ENCODE measurements at regions not wholly inside any gene's neighbourhood (a gene's known extent, or its start where the extent isn't known, plus 50 kb on each side); places are given as distances from the start of the nearest gene placed in this dataset.
"Not testable (repeated sequence)": the region's sequence is repeated elsewhere in the genome, so short reads cannot be mapped to it uniquely, and the experiment has no call there.

DNA sequence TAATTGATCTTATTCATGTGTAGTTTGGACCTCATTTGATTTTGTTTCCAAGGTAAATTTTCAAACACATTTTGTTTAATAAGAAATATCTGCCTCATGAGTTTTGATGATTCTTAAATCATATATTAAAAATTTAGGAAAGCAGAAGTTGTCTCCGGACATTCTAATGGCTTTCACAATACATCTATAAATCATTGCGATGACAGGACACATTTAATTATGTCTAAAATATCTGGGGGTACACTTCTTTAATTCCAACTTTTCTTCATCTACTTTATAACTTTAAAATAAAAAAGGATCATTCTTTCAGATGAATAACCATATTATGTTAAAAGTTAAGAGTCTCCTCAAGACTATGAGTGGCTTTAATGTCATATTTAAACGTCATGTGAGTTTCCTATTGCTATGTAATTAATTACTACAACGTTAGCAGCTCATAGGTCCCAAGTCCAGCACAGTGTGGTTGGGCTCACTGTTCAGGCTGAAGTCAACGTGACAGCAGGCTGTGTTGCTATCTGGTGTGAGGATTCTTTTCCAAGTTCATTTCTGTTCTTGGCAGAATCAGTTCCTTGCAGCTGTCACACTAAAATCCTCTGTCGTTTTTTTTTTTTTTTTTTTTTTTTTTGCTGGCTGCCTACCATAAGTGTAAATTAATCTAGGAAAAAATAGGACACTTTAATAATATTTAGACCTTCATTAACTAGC, 893.5 kb downstream of the LTN1 start:
- DNase-seq = no peak

DNA sequence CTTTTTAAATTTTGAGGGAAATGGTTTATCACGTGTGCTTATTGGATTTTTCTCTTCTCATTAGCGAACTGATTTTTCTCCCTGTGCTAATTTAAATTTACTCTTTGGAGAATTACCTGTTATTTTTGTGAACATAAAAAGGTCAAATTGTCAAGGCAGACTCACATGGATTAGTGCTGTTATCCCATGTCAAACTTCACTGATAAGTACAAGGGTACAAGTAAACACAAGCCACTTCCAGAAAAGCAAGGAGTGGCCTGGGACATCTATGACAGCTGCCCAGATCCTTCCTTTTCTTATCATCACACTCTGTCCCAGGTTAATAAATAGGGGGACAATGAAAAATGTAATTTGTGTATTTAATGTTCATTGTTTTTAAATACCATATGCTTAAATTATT, 901.2 kb downstream of the LTN1 start:
- no peak for DNase-seq

DNA sequence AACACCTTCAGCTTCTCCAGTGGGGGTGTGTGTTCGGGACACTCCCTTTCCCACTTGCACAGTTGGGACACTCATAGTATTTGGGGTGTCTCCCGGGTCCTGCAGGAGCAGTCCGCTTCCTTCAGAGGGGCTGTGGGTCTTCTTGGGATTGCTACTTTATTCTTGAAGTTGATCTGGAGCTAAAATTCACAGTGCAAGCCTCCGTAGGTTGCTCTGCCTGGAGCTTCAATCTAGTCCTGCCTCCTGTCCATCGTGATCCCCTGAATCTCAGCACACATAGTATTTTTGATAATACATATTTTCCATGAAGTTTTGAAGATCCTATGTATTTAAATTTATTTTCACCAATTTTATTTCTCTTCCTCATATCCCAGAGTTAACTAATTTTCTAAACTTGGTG, 902.1 kb downstream of the LTN1 start:
- DNase-seq = no peak

DNA sequence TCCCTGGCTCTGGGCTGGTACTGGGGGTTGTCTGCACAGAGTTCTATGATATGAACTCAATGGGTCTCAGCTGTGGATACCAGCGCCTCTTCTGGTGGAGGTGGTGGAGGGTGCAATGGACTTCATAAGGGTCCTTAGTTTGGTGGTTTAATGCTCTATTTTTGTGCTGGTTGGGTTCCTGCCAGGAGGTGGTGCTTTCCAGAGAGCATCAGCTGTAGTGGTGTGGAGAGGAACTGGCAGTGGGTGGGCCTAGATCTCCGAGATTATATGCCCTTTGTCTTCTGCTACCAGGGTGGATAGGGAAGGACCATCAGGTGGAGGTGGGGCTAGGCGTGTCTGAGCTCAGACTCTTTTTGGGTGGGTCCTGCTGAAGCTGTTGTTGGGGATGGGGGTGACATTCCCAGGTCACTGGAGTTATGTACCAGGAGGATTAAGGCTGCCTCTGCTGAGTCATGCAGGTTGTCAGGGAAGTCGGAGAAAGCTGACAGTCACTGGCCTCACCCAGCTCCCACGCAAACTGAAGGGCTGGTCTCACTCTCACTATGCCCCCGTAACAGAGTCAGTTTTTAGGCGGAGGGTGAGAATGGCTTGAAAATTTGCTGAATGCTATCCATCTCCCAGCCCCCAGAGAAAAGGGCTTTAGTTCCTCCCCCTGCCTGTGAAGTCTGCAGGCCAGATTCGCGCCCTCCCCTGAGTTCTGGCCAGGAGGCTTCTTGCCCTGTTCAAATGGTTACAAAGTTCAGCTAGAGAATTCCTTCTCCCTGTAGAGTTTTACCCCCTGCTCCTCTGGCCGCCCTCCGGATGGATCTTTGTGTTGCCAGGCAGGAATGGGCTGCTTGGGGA, 902.9 kb downstream of the LTN1 start:
- no peak for DNase-seq

DNA sequence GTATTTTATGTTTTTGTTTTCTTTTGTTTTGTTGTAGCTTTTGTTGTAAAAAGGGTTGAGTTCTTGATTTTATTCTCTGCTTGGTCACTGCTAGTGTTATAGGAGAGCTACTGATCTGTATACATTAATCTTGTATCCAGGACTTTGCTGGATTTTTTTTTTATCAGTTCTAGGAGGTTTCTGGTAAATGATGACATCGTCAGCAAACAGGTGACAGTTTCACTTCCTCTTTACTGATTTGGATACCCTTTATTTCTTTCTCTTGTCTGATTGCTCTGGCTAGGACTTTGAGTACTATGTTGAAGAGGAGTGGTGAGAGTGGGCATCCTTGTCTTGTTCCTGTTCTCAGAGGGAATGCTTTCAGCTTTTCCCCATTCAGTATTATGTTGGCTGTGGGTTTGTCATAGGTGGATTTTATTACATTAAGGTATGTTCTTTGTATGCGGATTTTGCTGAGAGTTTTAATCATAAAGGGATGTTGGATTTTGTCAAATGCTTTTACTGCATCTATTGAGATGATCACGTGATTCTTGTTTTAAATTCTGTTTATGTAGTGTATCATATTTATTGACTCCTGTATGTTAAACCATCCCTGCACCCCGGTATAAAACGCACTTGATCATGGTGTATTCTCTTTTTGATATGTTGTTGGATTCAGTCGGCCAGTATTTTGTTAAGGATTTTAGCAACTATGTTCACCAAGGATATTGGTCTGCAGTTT, 905.7 kb downstream of the LTN1 start:
- DNase-seq = no peak

DNA sequence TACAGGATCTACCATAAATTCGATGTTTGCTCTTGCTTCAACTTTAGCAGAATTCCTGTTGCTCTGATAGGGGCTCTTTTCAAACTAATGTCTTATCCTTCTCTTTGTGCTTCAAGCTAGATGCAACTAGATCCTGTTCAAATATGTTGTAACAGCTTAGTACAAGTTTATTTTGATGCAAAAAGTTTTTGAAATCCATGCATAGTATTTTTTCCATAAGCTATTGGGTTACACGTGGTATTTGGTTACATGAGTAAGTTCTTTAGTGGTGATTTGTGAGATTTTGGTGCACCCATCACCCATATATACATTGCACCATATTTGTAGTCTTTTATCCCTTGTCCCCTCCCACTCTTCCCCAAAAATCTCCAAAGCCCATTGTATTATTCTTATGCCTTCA, 907.7 kb downstream of the LTN1 start:
- DNase-seq = no peak

DNA sequence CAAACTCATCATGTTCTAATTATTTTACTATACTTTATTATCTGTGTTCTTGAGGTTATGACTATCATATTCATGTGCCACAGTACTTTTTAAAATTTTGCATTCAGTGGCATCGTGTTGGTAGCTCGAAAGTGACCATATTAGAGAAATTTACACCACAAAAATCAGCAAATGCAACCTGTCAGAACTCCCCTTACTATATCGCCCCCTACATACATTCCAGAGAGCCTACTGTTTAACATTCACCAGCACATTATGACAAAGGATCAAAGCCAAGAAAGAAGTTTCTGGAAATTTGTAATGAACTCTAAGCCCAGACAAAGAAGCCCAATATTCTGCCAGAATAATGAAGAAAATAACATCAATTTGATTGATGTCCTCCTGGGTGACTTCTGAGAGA, 909.3 kb downstream of the LTN1 start:
- no peak for DNase-seq

DNA sequence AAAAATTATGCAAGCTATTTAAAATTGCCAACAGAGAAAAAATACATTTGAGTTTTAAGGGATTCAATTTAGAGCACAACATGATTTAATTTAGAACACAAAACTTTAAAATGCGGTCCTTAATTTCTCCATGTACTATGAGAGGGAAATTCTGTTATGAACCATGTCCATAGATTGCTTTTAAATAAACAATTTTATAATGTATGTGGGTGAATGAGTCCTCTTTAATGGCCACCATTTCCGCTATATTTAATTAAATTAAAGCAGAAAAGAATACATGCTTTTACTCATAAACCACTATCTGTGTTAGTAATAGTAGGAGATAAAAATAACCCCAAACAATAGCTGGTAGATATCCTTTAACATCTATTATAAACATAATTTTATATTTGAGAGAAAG, 914.6 kb downstream of the LTN1 start:
- DNase-seq = no peak

DNA sequence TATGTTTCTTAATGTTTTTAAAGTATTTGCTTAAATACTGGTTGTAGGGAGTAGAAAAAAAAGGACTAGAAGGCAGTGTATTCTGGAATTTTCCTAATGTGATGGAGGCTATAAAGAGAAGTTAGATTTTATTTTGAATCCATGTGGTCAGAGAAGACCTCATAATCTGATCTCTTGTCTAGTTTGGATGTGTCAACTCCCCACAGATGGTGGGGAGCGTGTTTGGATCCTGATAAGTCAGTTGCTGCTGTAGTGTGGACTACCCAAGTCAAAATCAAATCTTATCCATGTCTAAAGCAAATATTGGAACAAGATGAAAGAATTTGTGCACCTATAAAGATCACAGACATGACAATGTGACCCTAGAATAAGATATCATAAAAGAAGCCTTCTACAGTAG, 918.0 kb downstream of the LTN1 start:
- no peak for DNase-seq

DNA sequence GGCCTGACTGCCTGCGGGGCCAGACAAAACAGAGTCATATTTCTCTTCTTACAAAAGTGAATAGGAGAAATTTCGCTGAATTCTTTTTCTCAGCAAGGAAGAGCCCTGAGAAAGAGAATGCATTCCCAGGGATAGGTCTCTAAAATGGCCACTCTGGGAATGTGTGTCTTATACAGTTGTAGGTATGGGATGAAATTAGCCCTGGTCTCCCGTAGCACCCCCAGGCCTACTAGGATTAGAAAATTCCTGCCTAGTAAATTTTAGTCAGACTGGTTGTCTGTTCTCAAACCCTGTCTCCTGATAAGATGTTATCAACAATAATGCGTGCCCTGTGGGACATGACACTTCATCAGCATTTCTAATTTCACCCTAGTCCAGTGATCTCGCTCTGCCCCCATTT, 920.1 kb downstream of the LTN1 start:
- no peak for DNase-seq

DNA sequence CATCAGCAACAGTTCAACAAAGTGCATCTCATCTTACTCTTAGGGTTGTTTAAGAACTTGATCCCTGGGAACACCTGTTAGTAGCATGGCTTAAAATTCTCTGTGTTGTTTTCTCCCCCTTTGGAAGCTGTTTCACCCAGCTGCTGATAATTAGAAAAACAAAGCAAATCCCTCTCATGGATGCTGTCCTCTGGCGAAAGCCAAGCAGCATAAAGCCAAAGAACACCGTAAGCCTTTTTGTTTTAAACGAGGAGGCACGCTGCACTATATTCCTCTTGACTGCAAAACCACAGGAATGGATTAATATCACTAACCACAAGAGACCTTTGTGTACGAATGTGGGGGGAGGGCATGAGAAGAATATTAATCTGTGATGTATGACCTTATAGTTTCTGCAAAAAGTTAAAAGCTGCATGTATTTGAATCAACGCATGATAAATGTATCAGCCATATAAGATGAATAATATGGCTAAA, 923.2 kb downstream of the LTN1 start:
- DNase-seq = no peak

DNA sequence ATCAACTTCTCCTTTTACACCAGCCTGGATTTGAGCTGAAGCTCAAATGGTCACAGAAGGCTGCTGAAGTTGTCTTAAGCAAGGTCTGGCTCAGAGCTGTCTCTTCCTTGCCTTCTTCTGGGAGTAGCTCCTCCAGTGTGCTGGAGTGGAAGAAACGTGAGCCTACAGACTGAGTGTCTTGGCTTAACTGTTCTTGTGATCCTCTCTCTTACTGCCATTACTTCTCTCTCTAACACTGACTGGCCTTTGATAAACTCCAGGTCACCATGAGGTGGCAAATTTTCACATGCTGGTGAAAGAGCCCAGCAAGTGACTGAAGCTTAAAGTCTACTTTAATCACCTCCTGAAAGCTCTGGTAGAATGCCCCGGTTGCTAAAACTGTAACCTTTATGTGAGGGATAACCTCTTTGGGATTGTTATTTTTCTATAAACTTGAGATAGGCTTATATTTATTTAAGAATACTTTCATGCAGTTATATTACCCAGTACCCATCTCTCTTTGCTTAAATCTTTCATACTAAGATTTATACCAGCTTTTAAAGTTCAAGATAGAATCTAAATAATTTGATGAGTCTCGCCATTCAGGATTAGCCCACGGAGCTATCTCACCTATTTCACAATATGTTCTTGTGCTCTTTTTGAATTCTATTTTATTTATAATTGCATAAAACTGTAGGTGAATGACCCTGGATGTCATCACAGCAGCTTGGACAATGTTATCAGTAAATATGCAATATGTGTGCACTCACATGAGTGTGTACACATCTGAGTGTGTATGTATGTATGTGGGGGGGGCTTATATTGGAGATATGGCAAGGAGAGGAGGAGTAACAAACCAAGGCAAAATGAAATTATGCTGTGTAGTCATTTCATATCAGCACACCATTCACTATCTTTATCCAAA, 924.0 kb downstream of the LTN1 start:
- no peak for DNase-seq

DNA sequence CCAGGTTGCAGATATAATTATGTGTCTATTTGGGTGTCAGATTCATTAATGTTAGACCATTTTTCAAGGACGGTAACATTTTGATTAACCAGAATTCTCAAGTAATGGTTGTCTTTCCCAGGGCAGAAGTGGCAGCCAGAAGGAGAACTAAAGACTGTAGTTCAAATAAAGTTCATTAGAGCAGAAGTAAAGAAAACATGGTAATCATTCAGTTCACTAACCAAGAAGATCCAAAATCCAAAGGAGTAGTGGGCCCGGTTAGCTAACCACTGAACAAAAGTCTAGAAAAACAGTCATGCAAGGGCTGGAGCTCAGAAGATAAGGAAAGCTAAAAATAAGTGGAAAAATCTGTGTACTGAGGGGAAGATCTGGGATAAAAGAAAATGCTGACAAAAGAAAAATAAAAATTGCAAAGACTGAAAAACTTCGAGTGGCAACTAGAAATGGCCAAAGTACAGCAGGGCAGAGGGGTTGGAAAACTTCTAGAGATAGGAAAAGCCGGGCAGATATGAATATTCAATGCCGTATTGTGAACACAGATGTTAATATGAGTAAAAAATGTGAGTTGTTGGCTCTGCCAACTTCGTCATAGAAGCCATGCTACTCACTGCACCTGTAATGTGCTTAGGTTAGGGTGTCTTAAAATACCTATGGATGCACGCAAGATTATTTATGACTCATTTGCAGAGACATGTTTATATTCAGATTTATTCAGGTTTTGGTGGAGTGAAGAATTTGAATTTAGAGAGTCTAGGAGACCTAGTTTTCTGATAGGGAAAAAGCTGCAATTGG, 925.9 kb downstream of the LTN1 start:
- DNase-seq = no peak

DNA sequence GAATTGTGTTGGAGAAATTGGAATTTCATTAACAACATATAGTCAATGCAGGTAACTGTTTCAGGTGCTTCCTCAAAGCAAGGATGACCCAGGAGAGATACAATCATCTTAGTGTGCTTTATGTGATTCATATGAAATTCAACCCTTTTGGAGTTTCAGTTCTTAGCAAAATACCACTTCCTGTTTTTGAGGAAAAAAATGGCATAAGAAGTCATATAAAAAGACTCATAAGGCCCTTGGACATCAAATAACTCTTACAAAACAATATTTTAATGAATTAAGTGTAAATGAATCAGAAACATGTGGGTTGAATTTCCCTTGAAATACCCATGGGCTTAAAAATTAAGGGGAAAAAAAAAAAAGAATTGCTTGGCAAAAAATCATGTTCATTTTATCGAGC, 926.6 kb downstream of the LTN1 start:
- no peak for DNase-seq

DNA sequence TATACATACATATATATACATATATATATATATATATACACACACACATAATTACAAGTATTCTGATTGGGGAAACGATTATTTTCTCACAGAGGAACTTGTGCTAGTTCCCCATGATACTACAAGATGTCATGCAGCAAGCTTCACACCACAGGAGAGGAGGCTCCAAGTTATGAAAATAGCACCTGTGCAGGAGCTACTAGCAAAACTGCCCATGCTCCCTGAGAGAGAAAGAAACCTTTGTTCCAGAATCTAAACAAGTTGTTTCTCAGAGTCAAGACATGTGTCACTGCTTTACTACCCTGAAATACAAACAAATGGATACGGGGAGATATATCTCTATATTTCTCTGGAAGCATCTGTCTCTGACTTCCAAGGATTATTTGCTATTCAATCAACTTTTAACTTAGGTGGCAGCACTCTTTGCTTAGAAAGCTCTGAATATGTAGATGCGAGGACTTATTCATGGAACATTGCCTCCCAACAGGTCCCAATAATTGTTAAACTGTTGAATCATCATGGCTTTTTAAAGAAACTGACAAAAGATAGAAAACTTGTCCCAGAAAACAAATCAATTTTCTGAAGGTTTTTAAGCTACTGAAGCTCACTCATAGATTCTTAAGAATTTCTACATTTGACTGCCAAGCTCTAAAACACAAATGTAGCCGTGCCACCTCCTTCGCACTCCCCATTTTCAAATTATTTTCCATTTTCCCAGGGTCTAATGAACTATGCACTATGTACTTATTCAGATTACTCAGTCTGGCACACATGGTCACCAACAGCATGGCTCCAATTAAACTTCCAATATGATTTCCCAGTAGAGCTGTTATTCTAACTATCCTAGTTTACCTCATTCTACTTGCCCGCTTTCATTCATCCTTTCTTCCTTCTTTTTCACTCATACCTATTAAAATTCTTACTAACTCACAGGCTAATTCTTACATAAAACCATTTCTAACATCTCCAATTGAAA, 929.1 kb downstream of the LTN1 start:
- DNase-seq = no peak

DNA sequence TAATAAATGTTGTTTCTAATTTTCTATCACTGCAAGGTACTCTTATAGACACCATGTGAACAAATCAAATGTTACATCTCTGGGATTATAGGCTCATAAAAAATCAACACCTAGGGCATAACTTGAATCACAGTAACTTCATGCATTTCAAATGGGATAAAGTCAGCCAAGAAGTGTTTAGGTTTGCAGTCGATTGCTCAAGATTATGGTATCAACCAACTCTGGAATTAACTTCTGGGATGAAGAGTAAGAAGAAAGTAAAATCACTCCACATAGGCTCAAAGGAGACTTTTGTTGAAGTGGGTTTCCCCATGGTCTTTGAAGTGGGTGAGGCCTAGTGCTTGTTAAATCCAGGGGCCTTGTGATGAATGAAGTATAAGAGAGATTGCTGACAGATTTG, 939.7 kb downstream of the LTN1 start:
- DNase-seq = not testable (repeated sequence)

DNA sequence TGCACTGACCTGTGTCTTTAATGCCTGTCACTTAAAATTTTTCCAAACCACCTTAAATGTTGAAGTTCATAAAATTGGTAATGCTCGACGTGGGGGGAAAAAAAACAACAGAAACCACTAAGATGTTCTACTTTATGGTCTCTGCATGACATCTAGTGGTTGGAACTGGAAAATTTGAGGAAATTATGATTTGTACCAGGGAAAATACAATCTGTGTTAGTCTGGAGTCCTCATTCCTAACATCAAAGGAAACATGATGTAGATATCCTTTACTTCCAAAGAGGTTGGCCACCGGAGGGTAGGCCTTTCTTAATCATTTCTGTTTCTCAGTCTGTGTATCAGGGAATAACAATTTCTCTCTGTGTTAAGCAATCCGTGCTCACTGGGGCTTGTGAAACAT, 941.0 kb downstream of the LTN1 start:
- not testable (repeated sequence) for DNase-seq

DNA sequence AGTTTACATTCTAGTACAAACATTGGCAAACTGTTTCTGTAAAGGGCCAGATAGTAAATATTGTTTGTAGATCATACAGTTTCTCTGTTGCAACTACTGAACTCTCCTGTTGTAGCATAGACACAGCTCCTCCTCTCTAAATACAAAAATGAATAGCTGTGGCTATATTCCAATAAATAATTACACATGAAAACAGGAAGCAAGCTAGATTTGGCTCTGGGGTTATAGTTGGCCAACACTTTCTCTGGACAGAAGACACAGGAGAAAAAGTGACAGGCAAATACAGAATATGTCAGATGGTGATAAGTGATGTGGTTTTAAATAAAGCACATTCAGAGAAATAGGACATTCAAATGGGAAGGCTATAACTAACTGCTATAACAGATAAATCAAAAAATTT, 957.0 kb downstream of the LTN1 start:
- not testable (repeated sequence) for DNase-seq

DNA sequence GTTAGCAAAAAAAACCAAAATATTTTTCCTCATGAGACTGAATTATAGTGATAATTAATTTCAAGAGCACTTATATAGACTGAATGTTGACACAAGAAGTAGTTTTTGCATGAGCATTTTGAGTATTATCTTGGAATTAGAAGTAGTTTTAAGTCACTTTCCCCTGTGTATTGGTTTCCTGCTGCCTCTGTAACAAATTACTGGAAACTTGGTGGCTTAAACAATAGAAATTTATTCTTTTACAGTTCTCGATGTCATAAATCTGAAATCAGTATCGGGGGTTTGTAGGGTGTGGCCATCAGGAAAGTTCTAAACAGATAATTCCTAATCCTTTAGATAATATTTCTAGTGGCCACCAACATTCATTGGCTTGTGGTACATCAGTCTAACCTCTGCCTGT, 957.8 kb downstream of the LTN1 start:
- DNase-seq = not testable (repeated sequence)

DNA sequence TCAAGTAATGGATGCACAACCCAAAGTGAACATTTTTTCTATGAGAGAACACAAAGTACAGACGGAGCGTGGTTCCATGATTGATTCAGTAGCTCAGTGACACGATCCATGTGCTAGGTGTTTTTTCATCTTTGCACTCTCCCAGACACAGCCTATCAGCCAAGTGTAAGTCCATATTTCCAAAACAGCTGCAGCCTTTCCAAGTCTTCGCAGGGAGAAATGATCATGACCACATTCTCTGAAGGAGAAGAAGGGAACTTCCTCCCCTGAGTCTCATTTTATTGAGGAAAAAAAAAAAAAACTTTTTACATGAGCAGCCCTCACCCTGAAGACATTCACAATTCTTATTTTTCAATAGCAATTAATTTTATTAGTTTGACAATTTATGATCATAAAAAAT, 958.3 kb downstream of the LTN1 start:
- not testable (repeated sequence) for DNase-seq
